ENCODE measurements at regions not wholly inside any gene's neighbourhood (a gene's known extent, or its start where the extent isn't known, plus 50 kb on each side); places are given as distances from the start of the nearest gene placed in this dataset.

GRCh38 chr6:139625081-139625939 lies 250.9 kb upstream of the CITED2 start:
- TF ChIP-seq CTCF (conservative IDR thresholded peaks at IDR 0.05; ENCODE audit: low read depth, low read length) (no peak), EZH2 (IDR thresholded peaks at IDR 0.05; ENCODE audit: borderline replicate concordance, low read depth, low read length, poor library complexity, severe bottlenecking) (no peak)

All from A673 (cell line).